ENCODE measurements at regions not wholly inside any gene's neighbourhood (a gene's known extent, or its start where the extent isn't known, plus 50 kb on each side); places are given as distances from the start of the nearest gene placed in this dataset.

DNA sequence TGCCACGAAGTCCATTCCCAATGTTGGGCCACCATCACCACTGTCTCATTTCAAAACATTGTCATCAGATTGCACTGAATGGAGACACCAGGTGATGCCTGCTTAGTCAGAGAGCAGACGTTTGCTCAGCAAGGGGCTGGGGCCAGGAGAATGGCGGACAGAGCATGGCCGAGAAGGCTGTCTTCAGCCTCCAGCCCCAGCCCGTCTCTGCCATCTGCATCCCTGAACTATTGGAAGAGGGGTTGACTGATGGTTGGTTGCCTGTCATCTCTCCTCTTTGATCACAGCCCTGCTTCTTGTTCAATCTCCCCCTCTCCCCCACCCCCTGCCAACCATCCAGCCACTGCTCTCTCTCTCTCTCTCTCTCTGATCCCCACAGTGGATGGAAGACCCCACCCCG, 140.9 kb downstream of the SHOX start:
- Mint-ChIP-seq H3K4me3 (ENCODE audit: low read depth, unreplicated experiment) (no peak overlapping the region), H3K4me1 (ENCODE audit: low read depth, unreplicated experiment) (no peaks in the 10 kb centered on the region), H3K9me3 (ENCODE audit: low read depth, unreplicated experiment) (peaks cover 16% of the 10 kb centered on the region), H3K36me3 (ENCODE audit: insufficient read depth, unreplicated experiment) (peaks cover 7% of the 10 kb centered on the region), H3K27me3 (ENCODE audit: unreplicated experiment) (no peaks in the 10 kb centered on the region), H3K27ac (ENCODE audit: unreplicated experiment) (no peak overlapping the region)
- no TSS peak for BruUV-seq (replicated peaks)
- DNase-seq, result no peak
- intact Hi-C loops (cut with micrococcal nuclease; ENCODE audit: unreplicated experiment), result no loop called here
- TF ChIP-seq, protein P1, sequence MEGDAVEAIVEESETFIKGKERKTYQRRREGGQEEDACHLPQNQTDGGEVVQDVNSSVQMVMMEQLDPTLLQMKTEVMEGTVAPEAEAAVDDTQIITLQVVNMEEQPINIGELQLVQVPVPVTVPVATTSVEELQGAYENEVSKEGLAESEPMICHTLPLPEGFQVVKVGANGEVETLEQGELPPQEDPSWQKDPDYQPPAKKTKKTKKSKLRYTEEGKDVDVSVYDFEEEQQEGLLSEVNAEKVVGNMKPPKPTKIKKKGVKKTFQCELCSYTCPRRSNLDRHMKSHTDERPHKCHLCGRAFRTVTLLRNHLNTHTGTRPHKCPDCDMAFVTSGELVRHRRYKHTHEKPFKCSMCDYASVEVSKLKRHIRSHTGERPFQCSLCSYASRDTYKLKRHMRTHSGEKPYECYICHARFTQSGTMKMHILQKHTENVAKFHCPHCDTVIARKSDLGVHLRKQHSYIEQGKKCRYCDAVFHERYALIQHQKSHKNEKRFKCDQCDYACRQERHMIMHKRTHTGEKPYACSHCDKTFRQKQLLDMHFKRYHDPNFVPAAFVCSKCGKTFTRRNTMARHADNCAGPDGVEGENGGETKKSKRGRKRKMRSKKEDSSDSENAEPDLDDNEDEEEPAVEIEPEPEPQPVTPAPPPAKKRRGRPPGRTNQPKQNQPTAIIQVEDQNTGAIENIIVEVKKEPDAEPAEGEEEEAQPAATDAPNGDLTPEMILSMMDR (IDR thresholded peaks at IDR 0.05; ENCODE audit: unreplicated experiment), result no peak
- CTCF ChIA-PET, result no interaction called here

DNA sequence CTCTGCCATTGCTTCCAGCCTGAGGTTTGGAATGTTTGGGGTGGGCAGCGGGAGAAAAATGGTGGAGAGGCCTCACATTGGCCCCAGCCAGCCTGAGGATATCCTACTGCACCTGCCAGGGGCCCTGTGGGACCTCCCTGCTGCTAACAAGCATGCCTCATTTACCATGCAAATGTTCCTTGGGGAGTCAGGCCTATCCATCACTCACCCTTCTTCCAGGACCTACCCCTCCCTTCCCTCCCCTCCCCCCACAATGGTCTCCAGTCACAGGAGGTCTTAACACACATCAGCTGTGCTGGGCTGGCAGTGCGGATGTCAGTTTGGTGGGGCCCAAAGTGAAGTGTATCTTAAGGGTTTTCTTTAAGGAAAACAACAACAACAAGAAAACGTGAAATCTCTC, 139.2 kb downstream of the SHOX start:
- H3K27ac Mint-ChIP-seq (ENCODE audit: unreplicated experiment), result no peak overlapping the region
- peaks cover 16% of the 10 kb centered on the region for H3K9me3 Mint-ChIP-seq (ENCODE audit: low read depth, unreplicated experiment)
- TF ChIP-seq, protein P1 (IDR thresholded peaks at IDR 0.05; ENCODE audit: unreplicated experiment), result no peak
- intact Hi-C loops (cut with micrococcal nuclease; ENCODE audit: unreplicated experiment), result no loop called here
- no TSS peak for BruUV-seq (replicated peaks)
- H3K4me1 Mint-ChIP-seq (ENCODE audit: low read depth, unreplicated experiment), result no peaks in the 10 kb centered on the region
- no peaks in the 10 kb centered on the region for H3K36me3 Mint-ChIP-seq (ENCODE audit: insufficient read depth, unreplicated experiment)
- CTCF ChIA-PET, result no interaction called here
- H3K27me3 Mint-ChIP-seq (ENCODE audit: unreplicated experiment), result no peaks in the 10 kb centered on the region
- no peak for DNase-seq
- H3K4me3 Mint-ChIP-seq (ENCODE audit: low read depth, unreplicated experiment), result no peak overlapping the region

DNA sequence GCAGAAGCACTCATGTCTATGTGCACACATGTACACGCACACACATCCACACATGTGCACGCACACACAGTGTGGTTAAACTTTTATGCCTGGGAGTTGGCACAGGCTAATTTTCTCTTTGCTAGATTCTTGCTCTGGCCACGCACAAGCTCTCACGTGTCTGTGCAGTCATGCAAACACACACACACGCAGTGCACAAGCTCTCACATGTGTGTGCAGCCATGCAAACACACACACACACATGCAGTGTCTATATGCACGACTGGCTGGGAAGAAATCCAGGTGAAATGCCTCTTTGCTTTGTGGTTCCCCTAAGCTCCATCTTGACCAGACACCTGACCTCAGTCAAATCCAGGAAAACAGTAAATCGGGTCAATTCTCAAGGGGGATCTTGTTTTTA, 138.0 kb downstream of the SHOX start:
- intact Hi-C loops (cut with micrococcal nuclease; ENCODE audit: unreplicated experiment), result no loop called here
- BruUV-seq (replicated peaks), result no TSS peak
- H3K4me1 Mint-ChIP-seq (ENCODE audit: low read depth, unreplicated experiment), result no peaks in the 10 kb centered on the region
- no peaks in the 10 kb centered on the region for H3K27me3 Mint-ChIP-seq (ENCODE audit: unreplicated experiment)
- DNase-seq, result no peak
- H3K27ac Mint-ChIP-seq (ENCODE audit: unreplicated experiment), result no peak overlapping the region
- TF ChIP-seq, protein P1 (IDR thresholded peaks at IDR 0.05; ENCODE audit: unreplicated experiment), result no peak
- H3K4me3 Mint-ChIP-seq (ENCODE audit: low read depth, unreplicated experiment), result no peak overlapping the region
- H3K36me3 Mint-ChIP-seq (ENCODE audit: insufficient read depth, unreplicated experiment), result no peaks in the 10 kb centered on the region
- CTCF ChIA-PET, result no interaction called here
- peaks cover 16% of the 10 kb centered on the region for H3K9me3 Mint-ChIP-seq (ENCODE audit: low read depth, unreplicated experiment)

DNA sequence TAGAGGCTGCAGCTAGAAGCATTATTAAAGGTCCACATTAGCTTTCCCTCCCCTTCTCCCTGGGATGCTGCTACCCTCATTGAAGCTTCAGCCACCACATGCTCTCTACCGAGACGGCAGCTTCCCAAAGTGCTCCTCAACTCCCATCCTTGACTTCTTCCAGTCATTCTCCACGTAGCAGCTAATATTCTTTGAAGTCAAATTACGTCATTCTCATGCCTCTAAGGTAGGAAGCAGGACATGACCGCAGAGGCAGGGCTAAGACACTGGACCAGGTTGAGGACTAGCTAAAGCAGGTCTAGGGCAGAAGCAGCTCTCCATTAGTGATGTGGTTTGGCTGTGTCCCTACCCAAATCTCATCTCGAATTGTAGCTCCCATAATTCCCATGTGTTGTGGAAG, 128.3 kb downstream of the SHOX start:
- no TSS peak for BruUV-seq (replicated peaks)

More for the DNA sequence above, 128.3 kb downstream of the SHOX start:
- H3K36me3 Mint-ChIP-seq (ENCODE audit: insufficient read depth, unreplicated experiment), result no peaks in the 10 kb centered on the region
- H3K27me3 Mint-ChIP-seq (ENCODE audit: unreplicated experiment), result no peaks in the 10 kb centered on the region
- peaks cover 8% of the 10 kb centered on the region for H3K9me3 Mint-ChIP-seq (ENCODE audit: low read depth, unreplicated experiment)
- DNase-seq, result no peak
- no peak overlapping the region for H3K27ac Mint-ChIP-seq (ENCODE audit: unreplicated experiment)
- CTCF ChIA-PET, result no interaction called here
- no peak overlapping the region for H3K4me3 Mint-ChIP-seq (ENCODE audit: low read depth, unreplicated experiment)
- TF ChIP-seq, protein P1 (IDR thresholded peaks at IDR 0.05; ENCODE audit: unreplicated experiment), result no peak
- H3K4me1 Mint-ChIP-seq (ENCODE audit: low read depth, unreplicated experiment), result no peaks in the 10 kb centered on the region
- intact Hi-C loops (cut with micrococcal nuclease; ENCODE audit: unreplicated experiment), result no loop called here
